MM.1S (cell line): ENCODE measurements at regions not wholly inside any gene's neighbourhood (a gene's known extent, or its start where the extent isn't known, plus 50 kb on each side); places are given as distances from the start of the nearest gene placed in this dataset.
"Not testable (repeated sequence)": the region's sequence is repeated elsewhere in the genome, so short reads cannot be mapped to it uniquely, and the experiment has no call there.

ENCODE experiments used
- EZH2phosphoT487 ChIP-seq: fragments of 300-600 bp; sonication (generic); IDR thresholded peaks from 2 replicates; pipeline ENCODE4 v1.6.1; 2018; ENCODE audit warnings: antibody characterized with exemption, low read length
- TF ChIP-seq, protein P1 (sequence below): fragments of 300-600 bp; sonication (generic); IDR thresholded peaks from 2 replicates; pipeline ENCODE4 v1.5.1; 2016; ENCODE audit warnings: antibody characterized with exemption, low read length, mixed read lengths

DNA sequence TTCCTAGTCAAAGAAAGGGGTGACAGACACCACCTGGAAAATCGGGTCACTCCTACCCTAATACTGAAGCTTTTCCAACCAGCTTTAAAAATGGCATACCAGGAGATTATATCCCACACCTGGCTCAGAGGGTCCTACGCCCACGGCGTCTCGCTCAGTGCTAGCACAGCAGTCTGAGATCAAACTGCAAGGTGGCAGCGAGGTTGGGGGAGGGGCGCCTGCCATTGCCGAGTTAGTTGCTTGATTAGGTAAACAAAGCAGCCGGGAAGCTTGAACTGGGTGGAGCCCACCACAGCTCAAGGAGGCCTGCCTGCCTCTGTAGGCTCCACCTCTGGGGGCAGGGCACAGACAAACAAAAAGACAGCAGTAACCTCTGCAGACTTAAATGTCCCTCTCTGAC is 127.1 kb downstream of the NXPE2 start:
- TF ChIP-seq, protein P1, sequence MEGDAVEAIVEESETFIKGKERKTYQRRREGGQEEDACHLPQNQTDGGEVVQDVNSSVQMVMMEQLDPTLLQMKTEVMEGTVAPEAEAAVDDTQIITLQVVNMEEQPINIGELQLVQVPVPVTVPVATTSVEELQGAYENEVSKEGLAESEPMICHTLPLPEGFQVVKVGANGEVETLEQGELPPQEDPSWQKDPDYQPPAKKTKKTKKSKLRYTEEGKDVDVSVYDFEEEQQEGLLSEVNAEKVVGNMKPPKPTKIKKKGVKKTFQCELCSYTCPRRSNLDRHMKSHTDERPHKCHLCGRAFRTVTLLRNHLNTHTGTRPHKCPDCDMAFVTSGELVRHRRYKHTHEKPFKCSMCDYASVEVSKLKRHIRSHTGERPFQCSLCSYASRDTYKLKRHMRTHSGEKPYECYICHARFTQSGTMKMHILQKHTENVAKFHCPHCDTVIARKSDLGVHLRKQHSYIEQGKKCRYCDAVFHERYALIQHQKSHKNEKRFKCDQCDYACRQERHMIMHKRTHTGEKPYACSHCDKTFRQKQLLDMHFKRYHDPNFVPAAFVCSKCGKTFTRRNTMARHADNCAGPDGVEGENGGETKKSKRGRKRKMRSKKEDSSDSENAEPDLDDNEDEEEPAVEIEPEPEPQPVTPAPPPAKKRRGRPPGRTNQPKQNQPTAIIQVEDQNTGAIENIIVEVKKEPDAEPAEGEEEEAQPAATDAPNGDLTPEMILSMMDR, result not testable (repeated sequence)
- TF ChIP-seq EZH2phosphoT487, result not testable (repeated sequence)
